ENCODE measurements at regions not wholly inside any gene's neighbourhood (a gene's known extent, or its start where the extent isn't known, plus 50 kb on each side); places are given as distances from the start of the nearest gene placed in this dataset.
"Not testable (repeated sequence)": the region's sequence is repeated elsewhere in the genome, so short reads cannot be mapped to it uniquely, and the experiment has no call there.

DNA sequence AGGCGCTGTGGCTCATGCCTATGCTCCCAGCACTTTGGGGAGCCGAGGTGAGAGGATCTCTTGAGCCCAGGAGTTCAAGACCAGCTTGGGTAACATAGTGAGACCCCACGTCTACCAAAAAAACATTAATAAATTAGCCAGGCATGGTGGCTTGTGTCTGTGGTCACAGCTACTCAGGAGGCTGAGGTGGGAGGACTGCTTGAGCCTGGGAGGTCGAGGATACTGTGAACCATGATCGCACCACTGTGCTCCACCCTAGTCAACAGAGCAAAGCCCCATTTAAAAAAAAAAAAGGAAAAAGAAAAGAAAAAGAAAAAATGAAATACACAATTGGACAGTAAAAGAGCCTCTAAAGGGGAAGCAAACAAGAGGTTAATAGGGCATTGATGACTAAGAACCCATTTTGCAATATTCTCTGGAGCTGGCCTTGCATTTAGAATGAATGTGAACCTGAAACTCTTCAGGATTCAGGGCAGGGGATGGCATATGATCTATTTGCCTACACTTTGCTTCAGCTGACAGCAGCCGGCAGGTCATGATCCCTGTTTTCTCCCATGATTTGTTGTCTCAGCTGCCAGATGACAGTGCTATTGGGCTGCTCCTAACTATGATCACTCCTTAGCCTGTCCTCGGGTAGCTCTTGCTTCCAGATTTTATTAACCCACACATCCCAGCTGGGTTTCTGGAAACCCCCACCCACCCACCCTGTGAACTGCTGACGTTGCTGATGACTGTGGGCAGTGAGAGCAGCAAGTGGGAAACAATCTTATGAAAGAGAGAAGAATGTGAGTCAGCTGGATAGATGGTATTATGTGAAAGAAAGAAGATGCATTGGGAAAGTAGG lies 83.8 kb upstream of the ELOVL5 start:
- H3K27me3 ChIP-seq (ENCODE audit: control insufficient read depth in 5 of 5, insufficient read depth in 4 of 5, low read length in 5 of 5), result no peaks in the 10 kb centered on the region
- peak overlapping the region in 2 of 5 donors; percentile 31 to 51 for H3K9ac ChIP-seq (ENCODE audit: low read length in 5 of 5)
- H3K36me3 ChIP-seq (ENCODE audit: control insufficient read depth in 5 of 5, insufficient read depth in 5 of 5, low read length in 5 of 5), result no peaks in the 10 kb centered on the region
- peak overlapping the region; percentile 93 for H3K27ac ChIP-seq (ENCODE audit: low read depth, low read length)
- H3K4me1 ChIP-seq (ENCODE audit: control insufficient read depth in 5 of 5, insufficient read depth in 5 of 5, low read length in 5 of 5), result peaks cover 0 to 26% (median 20%) of the 10 kb centered on the region in 5 donors
- no peaks in the 10 kb centered on the region for H3K9me3 ChIP-seq (ENCODE audit: control insufficient read depth in 5 of 5, low read length in 5 of 5)
- H3K4me3 ChIP-seq (ENCODE audit: low read depth in 1 of 5, low read length in 5 of 5), result no peak overlapping the region

DNA sequence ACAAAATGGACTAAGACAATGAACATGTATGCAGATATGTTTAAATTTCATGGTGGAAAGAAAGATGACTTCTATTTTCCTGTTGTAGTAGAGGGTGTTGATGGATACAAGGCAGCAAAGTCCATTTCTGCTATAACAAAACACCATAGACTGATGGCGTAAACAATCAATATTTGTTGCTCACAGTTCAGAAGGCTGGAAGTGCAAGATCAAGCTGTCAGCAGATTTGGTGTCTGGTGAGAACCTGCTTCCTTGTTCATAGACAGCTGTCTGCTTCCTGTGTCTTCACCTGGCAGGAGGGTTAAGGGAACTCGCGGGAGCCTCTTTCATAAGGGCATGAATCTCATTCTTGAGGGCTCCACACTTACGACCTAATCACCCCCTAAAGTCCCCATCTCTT lies 83.0 kb upstream of the ELOVL5 start:
- H3K9ac ChIP-seq (ENCODE audit: low read length in 5 of 5), result no peak overlapping the region
- H3K27me3 ChIP-seq (ENCODE audit: control insufficient read depth in 5 of 5, insufficient read depth in 4 of 5, low read length in 5 of 5), result no peaks in the 10 kb centered on the region
- peaks cover 0 to 23% (median 18%) of the 10 kb centered on the region in 5 donors for H3K4me1 ChIP-seq (ENCODE audit: control insufficient read depth in 5 of 5, insufficient read depth in 5 of 5, low read length in 5 of 5)
- no peak overlapping the region for H3K4me3 ChIP-seq (ENCODE audit: low read depth in 1 of 5, low read length in 5 of 5)
- H3K36me3 ChIP-seq (ENCODE audit: control insufficient read depth in 5 of 5, insufficient read depth in 5 of 5, low read length in 5 of 5), result no peaks in the 10 kb centered on the region
- H3K27ac ChIP-seq (ENCODE audit: low read depth, low read length), result peak overlapping the region; percentile 90
- no peaks in the 10 kb centered on the region for H3K9me3 ChIP-seq (ENCODE audit: control insufficient read depth in 5 of 5, low read length in 5 of 5)

DNA sequence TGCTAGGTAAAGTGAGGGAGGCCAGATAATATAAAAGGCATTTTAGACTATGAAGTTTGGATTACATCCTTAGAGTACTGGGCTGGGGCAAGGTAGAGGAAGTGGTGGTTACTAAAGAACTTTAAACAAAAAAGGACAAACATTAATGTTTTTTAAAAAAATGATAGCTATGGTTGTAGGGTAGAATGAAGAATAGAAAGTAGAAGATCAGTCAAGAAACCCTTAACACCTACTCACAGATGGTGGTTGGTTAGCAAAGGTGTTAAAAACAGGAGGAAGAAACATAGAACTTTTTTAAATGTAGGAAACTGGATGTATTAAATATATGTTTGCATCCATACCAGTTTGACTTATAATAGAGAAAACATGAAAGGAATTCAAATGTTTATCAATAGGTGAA lies 80.7 kb upstream of the ELOVL5 start:
- H3K27me3 ChIP-seq (ENCODE audit: control insufficient read depth in 5 of 5, insufficient read depth in 4 of 5, low read length in 5 of 5), result no peaks in the 10 kb centered on the region
- no peaks in the 10 kb centered on the region for H3K36me3 ChIP-seq (ENCODE audit: control insufficient read depth in 5 of 5, insufficient read depth in 5 of 5, low read length in 5 of 5)
- H3K4me1 ChIP-seq (ENCODE audit: control insufficient read depth in 5 of 5, insufficient read depth in 5 of 5, low read length in 5 of 5), result peaks cover 0 to 27% (median 18%) of the 10 kb centered on the region in 5 donors
- H3K4me3 ChIP-seq (ENCODE audit: low read depth in 1 of 5, low read length in 5 of 5), result no peak overlapping the region
- no peak overlapping the region for H3K9ac ChIP-seq (ENCODE audit: low read length in 5 of 5)
- H3K9me3 ChIP-seq (ENCODE audit: control insufficient read depth in 5 of 5, low read length in 5 of 5), result no peaks in the 10 kb centered on the region
- H3K27ac ChIP-seq (ENCODE audit: low read depth, low read length), result peak overlapping the region; percentile 31

DNA sequence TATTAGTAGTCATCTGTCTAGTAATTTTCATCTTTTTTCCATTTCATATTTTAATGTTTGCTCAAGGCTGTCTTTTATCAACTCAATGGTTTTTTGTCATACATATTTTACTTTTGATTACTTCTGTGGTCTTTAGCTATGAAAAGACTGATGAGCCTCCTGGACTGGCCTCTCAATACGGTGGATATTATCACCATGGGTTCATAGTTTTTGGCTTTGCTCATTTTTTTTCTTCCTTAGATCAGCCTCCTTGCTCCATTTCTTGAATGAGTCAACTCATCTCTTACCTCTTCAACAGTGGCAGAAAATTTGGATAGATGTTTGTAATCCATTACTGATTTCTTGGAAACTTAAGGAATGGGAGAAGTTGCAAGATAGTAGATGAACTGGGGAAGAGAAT lies 80.1 kb upstream of the ELOVL5 start:
- Histone ChIP-seq H3K36me3 (ENCODE audit: control insufficient read depth in 5 of 5, insufficient read depth in 5 of 5, low read length in 5 of 5) (no peaks in the 10 kb centered on the region), H3K27me3 (ENCODE audit: control insufficient read depth in 5 of 5, insufficient read depth in 4 of 5, low read length in 5 of 5) (no peaks in the 10 kb centered on the region), H3K4me1 (ENCODE audit: control insufficient read depth in 5 of 5, insufficient read depth in 5 of 5, low read length in 5 of 5) (peaks cover 0 to 27% (median 18%) of the 10 kb centered on the region in 5 donors), H3K27ac (ENCODE audit: low read depth, low read length) (peak overlapping the region; percentile 31), H3K4me3 (ENCODE audit: low read depth in 1 of 5, low read length in 5 of 5) (no peak overlapping the region), H3K9me3 (ENCODE audit: control insufficient read depth in 5 of 5, low read length in 5 of 5) (no peaks in the 10 kb centered on the region), H3K9ac (ENCODE audit: low read length in 5 of 5) (no peak overlapping the region)

DNA sequence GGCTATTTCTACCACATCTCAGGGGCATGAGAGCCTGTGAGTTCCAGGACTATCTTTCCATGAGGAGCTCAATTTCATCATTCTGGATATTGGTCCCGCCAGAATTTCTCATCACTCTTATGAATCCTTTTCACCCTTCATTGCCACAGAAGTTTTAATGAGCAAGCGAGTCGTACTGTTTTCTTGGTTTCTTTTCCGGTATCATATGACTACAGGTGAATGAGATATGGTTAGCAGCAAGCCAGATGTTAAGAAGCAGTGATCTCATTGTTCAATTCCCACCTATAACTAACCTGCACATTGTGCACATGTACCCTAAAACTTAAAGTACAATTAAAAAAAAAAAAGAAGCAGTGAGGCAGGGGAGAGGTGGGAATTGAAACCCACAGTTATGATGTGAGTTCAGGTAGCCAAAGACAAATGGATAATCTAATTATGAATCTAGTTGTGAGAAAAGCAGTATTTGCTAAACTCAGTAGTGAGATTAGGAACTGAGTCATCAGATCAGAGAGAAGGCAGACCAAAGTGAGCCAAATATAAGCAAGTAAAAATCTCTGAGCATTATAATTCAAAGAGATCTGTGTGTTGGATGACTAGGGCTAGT lies 78.0 kb upstream of the ELOVL5 start:
- H3K4me1 ChIP-seq (ENCODE audit: control insufficient read depth in 5 of 5, insufficient read depth in 5 of 5, low read length in 5 of 5), result peaks cover 0 to 13% (median 6%) of the 10 kb centered on the region in 5 donors
- no peaks in the 10 kb centered on the region for H3K36me3 ChIP-seq (ENCODE audit: control insufficient read depth in 5 of 5, insufficient read depth in 5 of 5, low read length in 5 of 5)
- no peaks in the 10 kb centered on the region for H3K9me3 ChIP-seq (ENCODE audit: control insufficient read depth in 5 of 5, low read length in 5 of 5)
- no peaks in the 10 kb centered on the region for H3K27me3 ChIP-seq (ENCODE audit: control insufficient read depth in 5 of 5, insufficient read depth in 4 of 5, low read length in 5 of 5)
- H3K9ac ChIP-seq (ENCODE audit: low read length in 5 of 5), result no peak overlapping the region
- H3K4me3 ChIP-seq (ENCODE audit: low read depth in 1 of 5, low read length in 5 of 5), result no peak overlapping the region
- H3K27ac ChIP-seq (ENCODE audit: low read depth, low read length), result peak overlapping the region; percentile 84

DNA sequence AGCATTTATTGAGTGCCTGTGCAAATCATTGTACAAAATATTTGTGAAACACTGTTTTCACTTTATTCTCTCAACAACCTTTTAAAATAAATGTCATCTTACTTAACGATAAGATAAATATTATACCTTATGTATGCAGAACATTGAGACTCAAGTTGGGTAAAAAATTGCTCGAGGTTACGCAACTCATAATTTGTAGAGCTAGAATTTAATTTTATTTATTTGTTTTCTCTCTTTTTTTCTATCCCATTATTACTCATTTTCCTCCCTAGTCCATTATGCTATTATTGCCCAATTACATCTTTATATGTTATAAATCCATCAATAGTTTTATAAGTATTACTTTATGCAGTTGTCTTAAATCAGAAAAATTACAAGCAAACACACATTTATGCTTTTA lies 77.4 kb upstream of the ELOVL5 start:
- peaks cover 0 to 13% (median 6%) of the 10 kb centered on the region in 5 donors for H3K4me1 ChIP-seq (ENCODE audit: control insufficient read depth in 5 of 5, insufficient read depth in 5 of 5, low read length in 5 of 5)
- H3K27me3 ChIP-seq (ENCODE audit: control insufficient read depth in 5 of 5, insufficient read depth in 4 of 5, low read length in 5 of 5), result no peaks in the 10 kb centered on the region
- H3K9me3 ChIP-seq (ENCODE audit: control insufficient read depth in 5 of 5, low read length in 5 of 5), result no peaks in the 10 kb centered on the region
- no peak overlapping the region for H3K9ac ChIP-seq (ENCODE audit: low read length in 5 of 5)
- no peaks in the 10 kb centered on the region for H3K36me3 ChIP-seq (ENCODE audit: control insufficient read depth in 5 of 5, insufficient read depth in 5 of 5, low read length in 5 of 5)
- no peak overlapping the region for H3K4me3 ChIP-seq (ENCODE audit: low read depth in 1 of 5, low read length in 5 of 5)
- peak overlapping the region; percentile 84 for H3K27ac ChIP-seq (ENCODE audit: low read depth, low read length)

DNA sequence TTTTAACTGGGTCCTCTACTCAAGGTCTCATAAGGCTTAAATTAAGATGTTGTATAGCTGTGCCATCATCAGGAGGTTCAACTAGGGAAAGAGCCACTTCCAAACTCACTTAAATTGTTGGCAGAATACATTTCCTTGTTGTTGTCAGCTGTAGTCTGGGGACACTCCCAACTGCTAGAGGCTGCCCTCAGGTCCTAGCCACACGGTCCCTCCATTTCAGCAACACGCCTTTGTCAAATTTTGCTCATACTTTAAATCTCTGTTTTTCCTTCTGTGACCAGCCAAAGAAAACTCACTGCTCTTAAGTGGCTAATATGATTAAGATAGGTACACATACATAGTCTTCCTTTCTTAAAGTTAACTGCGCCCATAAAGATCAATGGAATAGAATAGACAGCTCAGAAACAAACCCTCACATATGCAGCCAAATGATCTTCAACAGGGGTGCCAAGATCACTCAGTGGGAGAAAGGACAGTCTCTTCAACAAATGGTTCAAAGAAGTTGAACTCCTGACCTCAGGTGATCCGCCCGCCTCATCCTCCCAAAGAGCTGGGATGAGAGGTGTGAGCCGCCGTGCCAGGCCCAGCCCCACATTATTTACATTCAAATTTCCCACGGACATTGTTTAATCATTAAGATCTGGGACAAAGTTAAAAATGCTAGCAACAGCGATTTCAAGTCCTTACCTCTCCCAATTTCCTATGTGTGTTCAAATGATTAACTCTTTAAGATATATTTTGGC lies 76.4 kb upstream of the ELOVL5 start:
- no peak overlapping the region for H3K4me3 ChIP-seq (ENCODE audit: low read depth in 1 of 5, low read length in 5 of 5)
- H3K4me1 ChIP-seq (ENCODE audit: control insufficient read depth in 5 of 5, insufficient read depth in 5 of 5, low read length in 5 of 5), result peaks cover 0 to 13% (median 6%) of the 10 kb centered on the region in 5 donors
- no peaks in the 10 kb centered on the region for H3K9me3 ChIP-seq (ENCODE audit: control insufficient read depth in 5 of 5, low read length in 5 of 5)
- H3K9ac ChIP-seq (ENCODE audit: low read length in 5 of 5), result no peak overlapping the region
- no peak overlapping the region for H3K27ac ChIP-seq (ENCODE audit: low read depth, low read length)
- no peaks in the 10 kb centered on the region for H3K36me3 ChIP-seq (ENCODE audit: control insufficient read depth in 5 of 5, insufficient read depth in 5 of 5, low read length in 5 of 5)
- H3K27me3 ChIP-seq (ENCODE audit: control insufficient read depth in 5 of 5, insufficient read depth in 4 of 5, low read length in 5 of 5), result no peaks in the 10 kb centered on the region

DNA sequence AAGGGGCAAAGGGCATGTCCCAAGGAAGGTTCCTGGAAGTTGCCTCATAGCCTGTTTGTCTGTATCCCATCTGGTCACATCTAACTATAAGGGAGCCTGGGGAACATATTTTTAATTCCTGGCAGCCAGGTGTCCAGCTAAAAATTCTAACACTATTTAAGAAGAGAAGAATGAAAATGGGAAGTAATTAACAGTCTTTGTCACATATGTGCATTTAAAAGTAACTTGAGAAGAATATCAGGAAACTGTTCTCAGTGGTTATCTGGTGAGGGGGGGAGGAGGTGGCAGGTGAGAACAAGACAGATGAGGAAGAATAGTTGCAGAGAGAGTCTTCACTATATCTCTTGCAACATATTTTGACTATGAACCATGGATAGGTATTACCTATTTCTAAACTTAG lies 75.5 kb upstream of the ELOVL5 start:
- peaks cover 0 to 13% (median 6%) of the 10 kb centered on the region in 5 donors for H3K4me1 ChIP-seq (ENCODE audit: control insufficient read depth in 5 of 5, insufficient read depth in 5 of 5, low read length in 5 of 5)
- H3K9me3 ChIP-seq (ENCODE audit: control insufficient read depth in 5 of 5, low read length in 5 of 5), result no peaks in the 10 kb centered on the region
- H3K9ac ChIP-seq (ENCODE audit: low read length in 5 of 5), result no peak overlapping the region
- H3K27me3 ChIP-seq (ENCODE audit: control insufficient read depth in 5 of 5, insufficient read depth in 4 of 5, low read length in 5 of 5), result no peaks in the 10 kb centered on the region
- no peak overlapping the region for H3K27ac ChIP-seq (ENCODE audit: low read depth, low read length)
- no peak overlapping the region for H3K4me3 ChIP-seq (ENCODE audit: low read depth in 1 of 5, low read length in 5 of 5)
- no peaks in the 10 kb centered on the region for H3K36me3 ChIP-seq (ENCODE audit: control insufficient read depth in 5 of 5, insufficient read depth in 5 of 5, low read length in 5 of 5)

DNA sequence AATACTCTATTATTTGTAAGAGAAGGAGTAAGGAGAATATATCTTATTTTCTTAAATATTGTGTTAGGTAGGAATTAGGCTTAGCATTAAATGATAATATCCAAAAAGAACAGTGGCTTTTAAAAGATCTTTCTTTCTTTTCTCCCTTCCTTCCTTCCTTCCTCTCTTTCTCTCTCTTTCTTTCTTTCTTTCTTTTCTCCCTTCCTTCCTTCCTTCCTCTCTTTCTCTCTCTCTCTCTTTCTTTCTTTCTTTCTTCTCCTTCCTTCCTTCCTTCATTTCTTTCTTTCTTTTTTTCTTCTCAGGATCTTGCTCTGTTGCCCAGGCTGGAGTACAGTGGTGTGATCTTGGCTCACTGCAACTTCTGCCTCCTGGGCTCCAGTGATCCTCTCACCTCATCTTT lies 74.8 kb upstream of the ELOVL5 start:
- H3K4me3 ChIP-seq (ENCODE audit: low read depth in 1 of 5, low read length in 5 of 5); H3K27me3 ChIP-seq (ENCODE audit: control insufficient read depth in 5 of 5, insufficient read depth in 4 of 5, low read length in 5 of 5); H3K9me3 ChIP-seq (ENCODE audit: control insufficient read depth in 5 of 5, low read length in 5 of 5); H3K36me3 ChIP-seq (ENCODE audit: control insufficient read depth in 5 of 5, insufficient read depth in 5 of 5, low read length in 5 of 5); H3K27ac ChIP-seq (ENCODE audit: low read depth, low read length); H3K9ac ChIP-seq (ENCODE audit: low read length in 5 of 5): not testable (repeated sequence)
- peaks cover 0 to 17% (median 10%) of the 10 kb centered on the region in 5 donors for H3K4me1 ChIP-seq (ENCODE audit: control insufficient read depth in 5 of 5, insufficient read depth in 5 of 5, low read length in 5 of 5)

DNA sequence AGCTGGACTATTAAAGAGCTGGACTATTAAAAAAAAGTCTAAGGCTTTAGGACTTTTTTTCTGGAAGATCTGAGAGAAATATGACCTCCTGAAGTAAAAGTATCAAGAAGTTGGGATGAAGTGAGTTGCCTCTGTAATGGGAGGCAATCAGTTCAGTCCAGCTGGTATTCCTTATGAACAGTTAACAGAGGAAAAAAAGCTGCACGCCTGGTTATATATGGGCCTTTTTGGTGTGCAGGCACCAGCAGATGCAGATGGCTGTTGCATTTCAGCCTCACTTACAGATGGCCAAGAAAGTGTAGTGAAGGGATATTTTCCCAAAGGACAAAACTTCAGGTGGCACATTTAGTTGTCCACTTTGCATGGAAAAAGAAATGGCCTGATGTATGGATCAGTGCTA lies 70.3 kb upstream of the ELOVL5 start:
- Histone ChIP-seq H3K9ac (ENCODE audit: low read length in 5 of 5) (no peak overlapping the region), H3K27ac (ENCODE audit: low read depth, low read length) (peak overlapping the region; percentile 78), H3K4me3 (ENCODE audit: low read depth in 1 of 5, low read length in 5 of 5) (no peak overlapping the region), H3K4me1 (ENCODE audit: control insufficient read depth in 5 of 5, insufficient read depth in 5 of 5, low read length in 5 of 5) (peaks cover 0 to 14% (median 4%) of the 10 kb centered on the region in 5 donors), H3K36me3 (ENCODE audit: control insufficient read depth in 5 of 5, insufficient read depth in 5 of 5, low read length in 5 of 5) (no peaks in the 10 kb centered on the region), H3K27me3 (ENCODE audit: control insufficient read depth in 5 of 5, insufficient read depth in 4 of 5, low read length in 5 of 5) (no peaks in the 10 kb centered on the region), H3K9me3 (ENCODE audit: control insufficient read depth in 5 of 5, low read length in 5 of 5) (no peaks in the 10 kb centered on the region)
